Chondrocyte (in vitro differentiated cells): ENCODE measurements at regions not wholly inside any gene's neighbourhood (a gene's known extent, or its start where the extent isn't known, plus 50 kb on each side); places are given as distances from the start of the nearest gene placed in this dataset.

ENCODE experiments used
- DNase-seq: peaks from one replicate; pipeline ENCODE4 v3.0.0; 2021; ENCODE audit warnings: mixed read lengths, low spot score
- H3K27ac Mint-ChIP-seq: one replicate; pipeline ENCODE4 v1.8.0; 2021; ENCODE audit warnings: mild to moderate bottlenecking, moderate library complexity, mixed read lengths; ENCODE audit not compliant: unreplicated experiment
- H3K27me3 Mint-ChIP-seq: 2 replicates; pipeline ENCODE4 v1.8.0; 2021; ENCODE audit warnings: low read depth, mixed read lengths
- H3K36me3 Mint-ChIP-seq: 2 replicates; pipeline ENCODE4 v1.8.0; 2021; ENCODE audit warnings: low read depth, mixed read lengths
- H3K4me1 Mint-ChIP-seq: 2 replicates; pipeline ENCODE4 v1.8.0; 2021; ENCODE audit warnings: low read depth, mild to moderate bottlenecking, mixed read lengths
- H3K4me3 Mint-ChIP-seq: one replicate; pipeline ENCODE4 v1.8.0; 2021; ENCODE audit warnings: mild to moderate bottlenecking, moderate library complexity, mixed read lengths; ENCODE audit not compliant: unreplicated experiment
- H3K9me3 Mint-ChIP-seq: 2 replicates; pipeline ENCODE4 v1.8.0; 2021; ENCODE audit warnings: low read depth, mixed read lengths
- CTCF ChIP-seq: fragments of 200-600 bp; sonication (generic); IDR thresholded peaks from 2 replicates; pipeline ENCODE4 v1.5.0; 2021; ENCODE audit warnings: antibody characterized with exemption, mild to moderate bottlenecking, moderate library complexity

- Mint-ChIP-seq H3K4me1 (no peaks in the 10 kb centered on the region), H3K27me3 (peaks cover 2% of the 10 kb centered on the region), H3K9me3 (peaks cover 3% of the 10 kb centered on the region), H3K36me3 (no peaks in the 10 kb centered on the region), H3K4me3 (no peak overlapping the region), H3K27ac (no peak overlapping the region)
- DNase-seq: no peak
- TF ChIP-seq CTCF: no peak
Observed at GRCh38 chr16:76226011-76226410, 51.2 kb upstream of the CNTNAP4 start.

GRCh38 chr16:76226481-76226880 lies 50.7 kb upstream of the CNTNAP4 start:
- Mint-ChIP-seq H3K27me3 (peaks cover 2% of the 10 kb centered on the region), H3K36me3 (no peaks in the 10 kb centered on the region), H3K4me3 (no peak overlapping the region), H3K27ac (no peak overlapping the region), H3K4me1 (no peaks in the 10 kb centered on the region), H3K9me3 (peaks cover 5% of the 10 kb centered on the region)
- no peak for DNase-seq
- no peak for TF ChIP-seq CTCF
